ENCODE measurements at regions not wholly inside any gene's neighbourhood (a gene's known extent, or its start where the extent isn't known, plus 50 kb on each side); places are given as distances from the start of the nearest gene placed in this dataset.

DNA sequence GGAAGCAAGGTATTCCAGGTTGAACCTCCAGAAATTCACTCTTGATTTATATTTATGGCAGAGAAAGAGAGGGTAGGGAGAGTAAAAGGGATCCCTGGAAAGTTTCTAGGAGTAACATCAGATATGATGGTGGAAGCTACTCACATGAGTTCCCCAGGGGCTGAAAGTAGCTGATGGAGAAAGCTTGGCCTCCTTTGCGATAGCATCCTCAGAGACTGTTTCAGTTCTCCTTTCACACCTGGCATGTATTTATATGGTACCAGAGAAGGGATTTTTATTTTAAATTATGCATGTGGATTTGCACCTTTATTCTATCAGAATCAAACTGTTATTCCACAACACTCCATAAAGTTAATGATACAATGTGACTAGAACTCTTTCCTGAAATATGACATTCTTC is 126.3 kb upstream of the OSR1 start:
- POLR2A ChIA-PET = no interaction called here
- no peak overlapping the region for H3K27ac ChIP-seq (ENCODE audit: extremely low read length, insufficient read depth, low read length)
- BruUV-seq (replicated peaks) = no TSS peak
- 92% methylated on average over 1 of the region's 1 CpG for WGBS (ENCODE audit: low lambda C conversion rate)
- no peak for FAIRE-seq
- no peak overlapping the region for H3K9ac ChIP-seq (ENCODE audit: insufficient read depth, low read depth, low read length)
- no peaks in the 10 kb centered on the region for H3K27me3 ChIP-seq (ENCODE audit: control insufficient read depth in 1 of 2, insufficient read depth in 2 of 2, low read length in 2 of 2)
- intact Hi-C loops (cut with micrococcal nuclease; ENCODE audit: unreplicated experiment) (no loop called here), in situ Hi-C loops (cut with HindIII; ENCODE audit: extremely low pct_ligation_motif_present, low pct_unique_long_range_greater_than_20kb) (no loop called here)
- CTCF ChIA-PET (ENCODE audit: low intra/inter-chr PET ratio, low total read pairs) = no interaction called here
- ATAC-seq = no peak
- TF ChIP-seq CREM (IDR thresholded peaks at IDR 0.05) = no peak
- TF ChIP-seq CREM (CRISPR knock-in tag; IDR thresholded peaks at IDR 0.05) = no peak
- TF ChIP-seq NR1H2 (CRISPR knock-in tag; IDR thresholded peaks at IDR 0.05; ENCODE audit: borderline replicate concordance, low read depth) = no peak
- no peak for TF ChIP-seq NKX3-1 (CRISPR knock-in tag; IDR thresholded peaks at IDR 0.05)
- TF ChIP-seq, protein P1, sequence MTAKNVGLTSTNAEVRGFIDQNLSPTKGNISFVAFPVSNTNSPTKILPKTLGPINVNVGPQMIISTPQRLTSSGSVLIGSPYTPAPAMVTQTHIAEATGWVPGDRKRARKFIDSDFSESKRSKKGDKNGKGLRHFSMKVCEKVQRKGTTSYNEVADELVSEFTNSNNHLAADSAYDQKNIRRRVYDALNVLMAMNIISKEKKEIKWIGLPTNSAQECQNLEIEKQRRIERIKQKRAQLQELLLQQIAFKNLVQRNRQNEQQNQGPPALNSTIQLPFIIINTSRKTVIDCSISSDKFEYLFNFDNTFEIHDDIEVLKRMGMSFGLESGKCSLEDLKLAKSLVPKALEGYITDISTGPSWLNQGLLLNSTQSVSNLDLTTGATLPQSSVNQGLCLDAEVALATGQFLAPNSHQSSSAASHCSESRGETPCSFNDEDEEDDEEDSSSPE (CRISPR knock-in tag; IDR thresholded peaks at IDR 0.05) = no peak
- no peak for TF ChIP-seq NFYC (CRISPR knock-in tag; IDR thresholded peaks at IDR 0.05)
- TF ChIP-seq TBP (CRISPR knock-in tag; IDR thresholded peaks at IDR 0.05) = no peak
- TF ChIP-seq JARID2 (CRISPR knock-in tag; IDR thresholded peaks at IDR 0.05; ENCODE audit: insufficient replicate concordance) = no peak
- TF ChIP-seq, protein P2, sequence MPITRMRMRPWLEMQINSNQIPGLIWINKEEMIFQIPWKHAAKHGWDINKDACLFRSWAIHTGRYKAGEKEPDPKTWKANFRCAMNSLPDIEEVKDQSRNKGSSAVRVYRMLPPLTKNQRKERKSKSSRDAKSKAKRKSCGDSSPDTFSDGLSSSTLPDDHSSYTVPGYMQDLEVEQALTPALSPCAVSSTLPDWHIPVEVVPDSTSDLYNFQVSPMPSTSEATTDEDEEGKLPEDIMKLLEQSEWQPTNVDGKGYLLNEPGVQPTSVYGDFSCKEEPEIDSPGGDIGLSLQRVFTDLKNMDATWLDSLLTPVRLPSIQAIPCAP (CRISPR knock-in tag; IDR thresholded peaks at IDR 0.05; ENCODE audit: low read depth) = no peak
- no peak for TF ChIP-seq ZNF891 (CRISPR knock-in tag; IDR thresholded peaks at IDR 0.05)
- TF ChIP-seq FIP1L1 (IDR thresholded peaks at IDR 0.05; ENCODE audit: borderline replicate concordance, insufficient read depth, low read depth, low read length) = no peak
- TF ChIP-seq KLF12 (CRISPR knock-in tag; IDR thresholded peaks at IDR 0.05; ENCODE audit: borderline replicate concordance) = no peak
- TF ChIP-seq, protein P3, sequence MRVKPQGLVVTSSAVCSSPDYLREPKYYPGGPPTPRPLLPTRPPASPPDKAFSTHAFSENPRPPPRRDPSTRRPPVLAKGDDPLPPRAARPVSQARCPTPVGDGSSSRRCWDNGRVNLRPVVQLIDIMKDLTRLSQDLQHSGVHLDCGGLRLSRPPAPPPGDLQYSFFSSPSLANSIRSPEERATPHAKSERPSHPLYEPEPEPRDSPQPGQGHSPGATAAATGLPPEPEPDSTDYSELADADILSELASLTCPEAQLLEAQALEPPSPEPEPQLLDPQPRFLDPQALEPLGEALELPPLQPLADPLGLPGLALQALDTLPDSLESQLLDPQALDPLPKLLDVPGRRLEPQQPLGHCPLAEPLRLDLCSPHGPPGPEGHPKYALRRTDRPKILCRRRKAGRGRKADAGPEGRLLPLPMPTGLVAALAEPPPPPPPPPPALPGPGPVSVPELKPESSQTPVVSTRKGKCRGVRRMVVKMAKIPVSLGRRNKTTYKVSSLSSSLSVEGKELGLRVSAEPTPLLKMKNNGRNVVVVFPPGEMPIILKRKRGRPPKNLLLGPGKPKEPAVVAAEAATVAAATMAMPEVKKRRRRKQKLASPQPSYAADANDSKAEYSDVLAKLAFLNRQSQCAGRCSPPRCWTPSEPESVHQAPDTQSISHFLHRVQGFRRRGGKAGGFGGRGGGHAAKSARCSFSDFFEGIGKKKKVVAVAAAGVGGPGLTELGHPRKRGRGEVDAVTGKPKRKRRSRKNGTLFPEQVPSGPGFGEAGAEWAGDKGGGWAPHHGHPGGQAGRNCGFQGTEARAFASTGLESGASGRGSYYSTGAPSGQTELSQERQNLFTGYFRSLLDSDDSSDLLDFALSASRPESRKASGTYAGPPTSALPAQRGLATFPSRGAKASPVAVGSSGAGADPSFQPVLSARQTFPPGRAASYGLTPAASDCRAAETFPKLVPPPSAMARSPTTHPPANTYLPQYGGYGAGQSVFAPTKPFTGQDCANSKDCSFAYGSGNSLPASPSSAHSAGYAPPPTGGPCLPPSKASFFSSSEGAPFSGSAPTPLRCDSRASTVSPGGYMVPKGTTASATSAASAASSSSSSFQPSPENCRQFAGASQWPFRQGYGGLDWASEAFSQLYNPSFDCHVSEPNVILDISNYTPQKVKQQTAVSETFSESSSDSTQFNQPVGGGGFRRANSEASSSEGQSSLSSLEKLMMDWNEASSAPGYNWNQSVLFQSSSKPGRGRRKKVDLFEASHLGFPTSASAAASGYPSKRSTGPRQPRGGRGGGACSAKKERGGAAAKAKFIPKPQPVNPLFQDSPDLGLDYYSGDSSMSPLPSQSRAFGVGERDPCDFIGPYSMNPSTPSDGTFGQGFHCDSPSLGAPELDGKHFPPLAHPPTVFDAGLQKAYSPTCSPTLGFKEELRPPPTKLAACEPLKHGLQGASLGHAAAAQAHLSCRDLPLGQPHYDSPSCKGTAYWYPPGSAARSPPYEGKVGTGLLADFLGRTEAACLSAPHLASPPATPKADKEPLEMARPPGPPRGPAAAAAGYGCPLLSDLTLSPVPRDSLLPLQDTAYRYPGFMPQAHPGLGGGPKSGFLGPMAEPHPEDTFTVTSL (CRISPR knock-in tag; IDR thresholded peaks at IDR 0.05; ENCODE audit: borderline replicate concordance) = no peak
- no peak for TF ChIP-seq ZNF563 (CRISPR knock-in tag; IDR thresholded peaks at IDR 0.05)
- no peak for TF ChIP-seq GABPB1 (CRISPR knock-in tag; IDR thresholded peaks at IDR 0.05)
- TF ChIP-seq ATF1 (CRISPR knock-in tag; IDR thresholded peaks at IDR 0.05) = no peak
- TF ChIP-seq, protein P4, sequence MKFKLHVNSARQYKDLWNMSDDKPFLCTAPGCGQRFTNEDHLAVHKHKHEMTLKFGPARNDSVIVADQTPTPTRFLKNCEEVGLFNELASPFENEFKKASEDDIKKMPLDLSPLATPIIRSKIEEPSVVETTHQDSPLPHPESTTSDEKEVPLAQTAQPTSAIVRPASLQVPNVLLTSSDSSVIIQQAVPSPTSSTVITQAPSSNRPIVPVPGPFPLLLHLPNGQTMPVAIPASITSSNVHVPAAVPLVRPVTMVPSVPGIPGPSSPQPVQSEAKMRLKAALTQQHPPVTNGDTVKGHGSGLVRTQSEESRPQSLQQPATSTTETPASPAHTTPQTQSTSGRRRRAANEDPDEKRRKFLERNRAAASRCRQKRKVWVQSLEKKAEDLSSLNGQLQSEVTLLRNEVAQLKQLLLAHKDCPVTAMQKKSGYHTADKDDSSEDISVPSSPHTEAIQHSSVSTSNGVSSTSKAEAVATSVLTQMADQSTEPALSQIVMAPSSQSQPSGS (CRISPR knock-in tag; IDR thresholded peaks at IDR 0.05) = no peak
- DNase-seq (ENCODE audit: low spot score) = no peak
- H3K9me3 ChIP-seq (ENCODE audit: low read length) = no peaks in the 10 kb centered on the region
- H3K4me3 ChIP-seq (replicated peaks in 1 of 3; ENCODE audit: insufficient read depth in 1 of 3, low read depth in 2 of 3, low read length in 3 of 3) = no peak overlapping the region
- no peaks in the 10 kb centered on the region for H3K79me2 ChIP-seq (ENCODE audit: insufficient read depth, low read length)
- H4K20me1 ChIP-seq (ENCODE audit: insufficient read depth, low read length) = no peaks in the 10 kb centered on the region
- no peak overlapping the region for H2AFZ ChIP-seq (ENCODE audit: low read length)
- peaks cover 36% of the 10 kb centered on the region for H3K4me1 ChIP-seq (ENCODE audit: insufficient read depth, low read length)
- H3K4me2 ChIP-seq (ENCODE audit: low read depth, low read length) = no peak overlapping the region
- no peaks in the 10 kb centered on the region for H3K36me3 ChIP-seq (replicated peaks in 1 of 2; ENCODE audit: control insufficient read depth in 1 of 2, insufficient read depth in 2 of 2, low read length in 2 of 2)

Measured in HepG2 (cell line).